HG02981 (cell line): ENCODE measurements at regions not wholly inside any gene's neighbourhood (a gene's known extent, or its start where the extent isn't known, plus 50 kb on each side); places are given as distances from the start of the nearest gene placed in this dataset.

ENCODE experiments used
- ATAC-seq: cut with Tn5 transposase; IDR thresholded peaks from one replicate; pipeline ENCODE4 v1.9.1; 2021; ENCODE audit warnings: mild to moderate bottlenecking, moderate library complexity; ENCODE audit not compliant: unreplicated experiment

DNA sequence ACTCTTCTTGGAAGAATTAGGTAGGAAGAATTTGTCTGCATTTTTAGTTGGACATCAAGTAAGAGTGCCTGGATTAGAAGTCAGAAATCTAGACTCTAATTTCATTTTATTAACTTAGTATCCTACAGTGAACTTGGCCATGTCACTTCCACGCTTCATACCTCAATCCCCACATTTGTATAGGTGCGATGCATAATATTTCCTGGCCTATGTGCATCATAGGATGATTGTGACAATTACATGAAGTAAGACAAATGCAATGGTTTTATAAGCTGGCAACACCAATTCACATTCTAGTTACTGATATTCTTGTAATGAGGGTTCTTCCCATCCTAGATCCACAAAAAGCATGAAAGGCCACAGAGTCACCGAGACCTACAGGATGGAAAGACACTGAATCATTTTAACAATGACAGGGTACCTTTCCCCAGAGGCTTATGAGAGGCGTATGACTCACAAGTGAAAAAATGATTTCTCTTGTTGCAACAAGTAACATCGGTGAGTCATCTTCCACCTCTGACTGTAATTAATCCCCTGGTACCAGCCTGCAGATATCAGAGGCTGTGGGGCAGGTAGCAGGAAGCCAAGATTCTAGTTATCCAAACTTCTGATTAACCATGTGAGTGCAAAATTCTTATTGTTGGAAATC lies 56.0 kb upstream of the OR5AK2 start:
- ATAC-seq = no peak

DNA sequence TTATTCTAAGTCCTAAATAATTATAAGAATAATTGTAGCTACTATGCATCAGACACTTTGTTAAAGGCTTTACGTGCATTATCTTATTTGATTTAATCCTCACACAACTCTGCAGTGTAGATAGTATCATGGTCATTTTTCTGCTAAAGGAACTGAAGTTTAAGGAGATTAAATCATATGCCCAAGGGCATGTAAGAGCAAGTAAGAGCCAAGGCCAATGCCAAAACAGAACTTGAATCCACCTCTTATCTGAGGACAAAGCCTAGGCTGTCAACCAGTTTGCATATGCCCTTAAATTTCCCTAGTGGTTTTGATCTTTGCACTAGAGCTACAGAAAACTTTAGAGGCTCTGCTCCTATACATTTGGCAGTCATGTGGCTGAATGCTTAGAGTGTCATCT lies 65.6 kb upstream of the OR5AK2 start:
- no peak for ATAC-seq

DNA sequence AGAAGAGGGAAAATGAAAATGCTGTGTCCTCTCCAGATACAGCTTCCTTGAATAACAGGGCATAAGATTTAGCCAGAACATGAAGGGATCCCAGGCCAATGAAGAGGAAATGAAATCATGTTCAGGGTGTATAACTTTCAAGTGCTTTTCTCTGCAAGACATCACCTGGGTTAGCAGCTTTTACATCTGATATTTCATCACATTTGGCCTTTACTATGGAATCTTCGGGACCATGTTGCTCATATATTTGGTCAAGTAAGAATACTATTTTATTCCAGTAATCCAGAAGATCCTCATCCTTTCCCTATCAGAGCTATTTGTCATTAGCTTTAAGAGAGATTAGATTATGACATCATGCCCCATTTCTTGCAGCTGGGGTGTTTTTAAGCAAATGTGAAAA lies 66.3 kb upstream of the OR5AK2 start:
- ATAC-seq = no peak

DNA sequence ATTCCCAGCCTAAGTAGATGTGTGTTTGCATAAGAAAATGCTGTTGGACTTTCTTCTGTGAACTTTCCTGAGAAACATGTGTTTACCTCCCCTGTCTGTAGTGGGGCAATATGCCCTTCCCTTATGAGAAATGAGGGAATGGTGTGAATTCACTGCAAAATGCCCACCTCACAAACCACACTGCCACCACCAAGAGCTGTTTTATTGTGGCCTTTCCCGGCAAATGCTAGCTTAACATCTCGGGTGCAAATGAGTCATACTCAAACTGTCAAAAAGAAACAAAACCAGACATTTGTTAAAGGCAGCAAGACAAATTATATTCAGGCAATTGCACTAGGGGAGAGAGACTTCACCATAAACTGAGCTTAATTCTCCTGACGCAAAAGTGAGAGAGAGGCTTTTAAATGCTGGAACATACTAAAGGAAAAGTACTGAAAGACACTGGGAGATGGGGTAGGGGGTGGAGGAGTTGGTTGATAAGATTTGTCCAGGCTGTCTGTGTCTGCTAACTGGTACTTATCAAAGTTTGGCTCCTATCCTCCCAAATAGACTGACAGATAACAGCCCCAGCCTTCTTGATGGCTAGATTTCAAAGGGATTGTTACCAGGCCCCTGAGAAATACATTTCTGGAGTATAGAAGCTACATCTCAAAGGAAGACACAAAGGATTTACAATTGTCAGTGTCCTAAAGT lies 70.9 kb upstream of the OR5AK2 start:
- no peak for ATAC-seq

DNA sequence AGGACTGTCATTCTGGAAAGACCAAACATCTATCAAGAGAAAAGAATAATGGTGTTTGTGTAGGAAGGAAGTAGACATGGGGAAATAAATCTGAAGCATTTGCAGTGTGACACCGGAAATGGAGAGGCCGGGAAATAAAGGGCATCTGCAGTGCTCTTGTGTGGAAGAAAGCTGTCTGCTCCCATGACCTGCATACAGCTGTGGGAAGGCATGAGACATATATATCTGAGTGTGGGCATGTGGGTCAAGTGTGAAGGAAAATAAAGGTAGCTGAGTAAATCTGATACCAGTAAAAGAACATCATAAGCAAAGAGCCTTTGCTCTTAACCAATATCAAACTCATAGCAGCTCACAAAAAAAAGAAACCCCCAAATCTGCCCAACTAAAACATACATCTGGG lies 72.1 kb upstream of the OR5AK2 start:
- ATAC-seq = no peak

DNA sequence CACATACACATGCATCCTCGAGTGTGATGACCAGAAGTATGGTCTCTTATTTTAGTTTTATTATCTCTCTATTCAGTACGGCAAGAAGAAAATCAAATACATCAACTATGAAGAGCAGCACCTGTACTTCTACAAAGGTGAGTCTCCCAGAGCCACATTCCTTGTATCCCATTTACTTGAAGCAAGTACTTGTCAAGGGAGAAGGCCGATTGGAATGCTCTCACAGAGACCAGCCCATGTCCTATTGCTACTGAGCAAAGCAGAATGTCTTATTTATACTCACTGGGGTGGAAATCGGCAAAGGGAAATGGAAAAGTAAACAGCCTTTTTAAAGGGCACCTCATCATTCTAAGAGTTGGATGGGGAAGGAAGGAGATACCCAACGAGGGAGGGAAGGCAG lies 72.6 kb upstream of the OR5AK2 start:
- no peak for ATAC-seq

DNA sequence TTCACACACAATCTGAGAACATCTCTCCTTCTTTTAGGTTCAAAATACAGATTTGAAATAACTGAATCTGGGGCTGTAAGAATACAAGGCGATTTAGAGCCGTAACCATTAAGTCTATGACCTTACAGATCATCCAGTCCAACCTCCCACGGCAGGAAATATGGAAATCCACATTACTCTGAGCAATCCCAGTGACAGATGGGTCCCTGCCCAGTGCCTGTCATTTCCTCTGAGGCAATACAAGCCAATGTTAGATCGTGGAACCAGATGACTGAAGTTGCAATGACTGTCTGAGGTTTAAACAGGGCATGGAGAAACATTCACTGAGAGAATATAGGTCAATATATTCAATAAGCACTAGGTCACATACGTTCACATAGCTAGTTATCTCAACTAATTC lies 77.4 kb upstream of the OR5AK2 start:
- no peak for ATAC-seq

DNA sequence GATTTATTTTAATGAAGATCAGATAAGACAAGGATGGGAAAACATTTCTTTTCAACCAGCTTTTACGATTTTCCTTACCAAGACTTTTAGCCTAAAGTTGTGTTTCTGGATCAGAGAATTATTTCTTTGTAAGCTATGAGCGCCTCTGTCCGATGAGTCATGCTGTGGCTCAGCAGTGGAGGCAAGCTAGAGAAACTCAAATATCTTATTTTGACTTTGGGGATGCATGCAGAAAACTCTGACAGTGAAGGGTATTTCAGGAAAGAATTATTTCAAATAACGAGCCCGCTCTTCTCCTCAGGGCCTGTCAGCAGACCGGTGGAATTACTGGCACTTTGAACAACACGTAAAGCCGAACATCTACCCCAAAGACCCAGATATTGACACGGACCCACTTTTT lies 77.9 kb upstream of the OR5AK2 start:
- no peak for ATAC-seq

DNA sequence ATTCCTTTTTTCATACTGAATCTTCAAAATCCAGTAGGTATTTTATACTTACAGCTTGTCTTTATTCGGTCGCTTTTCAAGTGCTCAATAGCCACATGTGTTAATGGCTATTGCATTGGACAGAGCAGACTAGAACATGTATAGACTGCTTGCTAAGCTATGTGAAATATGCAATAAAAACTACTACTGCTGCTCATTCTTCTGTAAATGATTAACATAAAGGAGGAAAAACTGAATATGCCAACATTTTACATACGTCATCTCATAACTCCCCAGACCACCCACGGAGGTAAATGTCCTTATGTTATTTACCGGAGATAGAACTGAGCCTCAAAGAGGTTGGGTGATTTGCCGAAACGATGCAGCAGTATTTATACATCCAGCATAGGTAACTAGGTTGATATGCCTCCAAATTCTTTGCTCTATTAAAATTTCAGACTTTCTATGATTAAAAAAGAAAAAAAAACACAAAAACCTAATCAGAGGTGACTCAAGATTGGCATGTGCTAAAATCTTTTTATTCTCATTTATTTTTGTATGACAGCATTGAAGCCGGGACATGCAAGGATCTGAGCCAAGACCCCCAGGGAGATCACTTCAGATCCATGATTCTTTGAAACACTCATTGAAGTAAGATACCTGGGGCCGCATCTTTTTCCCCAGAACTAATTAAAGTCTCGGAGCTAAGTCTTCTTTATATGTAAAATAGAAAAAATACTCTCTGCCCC lies 78.5 kb upstream of the OR5AK2 start:
- ATAC-seq = no peak

DNA sequence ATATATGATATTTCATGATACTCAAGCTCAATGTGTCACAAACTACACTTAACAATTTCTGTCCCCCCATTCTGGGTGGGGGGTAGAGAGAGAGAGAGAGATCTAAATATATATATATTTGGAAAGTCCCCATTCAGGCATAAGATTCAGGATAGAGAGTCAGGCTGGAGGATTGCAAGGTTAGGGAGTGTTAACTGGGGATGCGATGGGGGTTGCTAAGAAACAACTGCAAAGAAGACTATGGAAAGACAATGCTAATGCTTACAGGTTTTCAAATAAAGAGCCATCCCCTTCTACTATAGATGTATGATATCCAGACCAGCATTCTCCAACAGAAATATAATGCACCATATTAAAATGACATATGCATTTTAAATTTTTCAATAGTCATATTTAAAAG lies 79.2 kb upstream of the OR5AK2 start:
- ATAC-seq = no peak

DNA sequence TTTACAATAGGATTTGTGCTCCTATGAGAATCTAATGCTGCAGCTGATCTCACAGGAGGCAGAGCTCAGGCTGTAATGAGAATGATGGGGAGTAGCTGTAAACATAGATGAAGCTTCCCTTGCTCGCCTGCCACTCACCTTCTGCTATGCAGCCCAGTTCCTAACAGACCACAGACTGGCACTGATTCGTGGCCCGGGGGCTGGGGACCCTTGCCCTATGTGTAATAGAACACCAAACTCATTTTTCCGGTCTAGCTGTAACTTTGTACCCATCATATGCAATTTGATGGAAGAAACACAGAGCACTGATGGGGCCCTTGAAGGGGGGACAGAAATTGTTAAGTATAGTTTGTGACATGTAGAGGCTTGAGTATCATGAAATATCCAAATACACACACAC lies 79.6 kb upstream of the OR5AK2 start:
- no peak for ATAC-seq

DNA sequence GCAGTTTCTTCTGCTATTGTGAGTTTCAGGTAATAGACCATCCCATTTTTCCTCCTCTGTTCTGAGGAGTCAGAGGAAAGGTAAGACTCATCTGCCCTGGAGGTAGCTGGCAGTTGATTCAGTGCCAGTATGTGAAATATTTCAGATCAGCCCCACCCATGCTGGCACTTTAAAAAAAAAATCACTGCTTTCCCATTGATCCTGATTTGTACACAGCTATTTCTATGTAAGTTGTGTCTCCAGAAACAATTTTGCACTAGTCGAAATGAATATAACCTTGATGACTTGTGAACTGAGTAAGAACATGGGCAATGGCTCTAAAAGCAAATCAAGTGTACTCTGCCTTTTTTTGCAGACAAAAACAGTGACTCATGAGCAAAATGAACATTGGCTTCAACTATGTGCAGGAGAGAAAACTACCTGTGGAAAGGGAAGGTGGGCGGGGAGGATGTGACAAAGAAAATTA lies 82.0 kb upstream of the OR5AK2 start:
- ATAC-seq = no peak

DNA sequence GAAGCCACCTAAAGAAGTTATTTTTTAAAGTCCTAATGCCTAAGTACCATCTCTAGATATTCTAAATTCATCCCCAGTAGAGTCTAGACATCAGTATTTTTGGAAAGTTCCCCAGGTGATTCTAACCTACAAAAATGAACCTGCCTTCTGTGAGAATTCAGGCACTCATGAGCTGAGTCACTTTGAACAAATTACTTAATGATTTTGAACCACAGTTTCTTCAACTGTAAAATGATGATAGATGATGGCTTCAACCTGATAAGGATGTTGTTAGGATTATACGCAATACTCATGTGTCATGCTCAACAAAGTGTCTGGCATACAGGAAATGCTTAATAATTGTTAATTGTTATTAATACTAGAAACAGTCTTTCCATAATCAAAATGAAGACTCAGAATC lies 82.8 kb upstream of the OR5AK2 start:
- ATAC-seq = no peak

DNA sequence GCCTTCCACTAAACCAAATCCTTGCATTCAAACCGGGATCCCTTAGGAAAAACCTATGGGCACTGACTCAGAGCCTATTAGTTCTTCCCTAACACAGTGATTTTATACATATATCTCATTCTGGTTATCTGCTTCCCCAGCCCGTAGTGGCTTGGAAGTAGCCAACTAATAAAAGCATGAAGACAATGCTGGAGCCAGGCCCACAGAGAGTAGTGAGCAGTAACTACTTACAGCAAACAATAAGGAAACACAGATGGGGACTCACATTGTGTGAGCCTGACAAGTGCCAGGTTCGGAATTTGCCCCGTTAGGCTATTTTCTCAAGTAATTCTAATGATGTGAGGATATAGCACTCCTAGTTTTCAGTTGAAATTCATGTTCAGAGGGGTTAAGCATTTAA lies 83.3 kb upstream of the OR5AK2 start:
- ATAC-seq = no peak

DNA sequence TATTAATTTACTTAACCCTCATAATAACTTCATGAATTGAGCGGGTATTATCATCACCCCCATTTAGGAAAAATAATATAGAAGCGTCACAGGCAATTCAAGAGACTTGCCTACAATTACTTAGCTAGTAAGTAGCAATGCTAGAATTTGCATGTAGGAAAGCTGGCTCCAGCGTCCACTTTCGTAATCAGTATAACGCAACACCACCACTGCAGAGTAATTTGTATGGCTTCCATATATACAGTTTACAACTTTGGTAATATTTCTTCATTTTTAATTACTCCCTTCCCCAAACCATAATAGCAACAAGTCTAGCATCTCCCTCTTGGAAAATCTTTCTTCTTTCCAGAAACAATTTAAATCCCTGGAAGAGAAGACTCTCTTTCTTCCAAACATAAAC lies 89.9 kb upstream of the OR5AK2 start:
- no peak for ATAC-seq

DNA sequence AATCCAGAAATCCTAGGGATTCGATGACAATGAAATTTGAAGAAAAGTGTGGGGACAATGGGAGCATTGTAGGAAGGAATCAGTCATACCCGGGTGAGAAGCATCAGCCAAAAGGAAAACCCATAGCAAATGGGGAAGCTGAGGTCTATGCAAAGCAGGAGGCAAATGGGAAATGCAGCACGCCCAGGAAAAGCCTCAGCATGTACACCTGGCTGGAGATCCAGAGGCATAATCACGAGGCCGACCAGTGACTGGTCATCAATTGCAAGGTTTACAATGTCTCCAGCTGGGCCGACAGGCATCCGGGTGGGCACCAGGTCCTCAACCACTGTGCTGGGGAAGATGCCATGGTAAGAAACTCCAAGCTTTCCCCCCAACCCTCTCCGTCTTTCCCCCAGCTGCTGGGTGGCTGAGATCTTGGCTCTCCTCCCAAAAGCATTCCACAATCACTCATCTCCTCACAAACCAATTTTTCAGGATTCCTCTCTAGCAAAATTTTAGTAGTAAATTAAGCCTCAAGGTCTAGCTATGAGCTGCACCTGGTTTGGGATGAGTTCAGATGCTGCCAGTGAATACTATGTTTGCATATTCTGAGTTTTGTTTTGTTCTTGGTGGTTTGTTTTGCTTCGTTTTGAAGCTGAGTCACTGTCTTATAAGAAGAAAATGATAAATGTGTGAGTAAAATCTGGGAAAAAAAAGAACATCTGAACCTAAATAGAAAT lies 98.0 kb upstream of the OR5AK2 start:
- no peak for ATAC-seq

DNA sequence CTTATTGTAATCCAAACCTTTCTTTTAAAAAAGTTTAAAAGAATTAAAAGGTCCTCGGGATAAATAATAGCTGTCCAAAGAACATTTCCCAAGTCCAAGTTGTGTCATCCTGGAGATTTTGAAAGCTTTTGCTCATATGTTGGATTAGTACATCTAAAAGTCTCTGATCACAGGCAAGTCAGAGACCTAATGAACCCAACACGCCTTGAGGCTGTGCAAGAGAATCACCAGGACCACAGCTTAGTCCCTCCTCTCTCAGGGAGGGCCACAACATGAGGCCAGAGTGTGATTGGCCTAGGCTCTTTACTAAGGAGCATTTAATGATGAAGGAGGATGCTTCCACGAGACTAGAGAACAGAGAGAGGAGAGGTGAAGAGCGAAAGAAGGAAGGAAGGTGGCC lies 98.7 kb upstream of the OR5AK2 start:
- no peak for ATAC-seq

DNA sequence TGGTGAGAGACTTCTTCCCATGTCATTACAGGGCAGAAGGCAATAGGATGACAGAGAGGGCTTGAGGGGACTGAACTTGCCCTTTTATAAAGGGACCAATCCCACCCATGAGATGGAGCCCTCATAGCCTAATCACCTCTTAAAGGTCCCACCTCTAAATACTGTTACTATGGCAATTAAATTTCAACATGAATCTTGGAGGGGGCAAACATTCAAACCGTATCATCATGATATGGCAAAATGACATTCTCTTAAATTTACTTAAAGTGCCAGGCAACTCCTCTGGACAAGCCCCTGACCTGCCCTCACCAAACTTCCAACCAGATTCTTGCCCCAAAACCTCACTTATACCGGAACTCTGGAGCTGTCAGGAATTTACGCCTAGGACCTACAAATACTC lies 100.8 kb upstream of the OR5AK2 start:
- no peak for ATAC-seq

DNA sequence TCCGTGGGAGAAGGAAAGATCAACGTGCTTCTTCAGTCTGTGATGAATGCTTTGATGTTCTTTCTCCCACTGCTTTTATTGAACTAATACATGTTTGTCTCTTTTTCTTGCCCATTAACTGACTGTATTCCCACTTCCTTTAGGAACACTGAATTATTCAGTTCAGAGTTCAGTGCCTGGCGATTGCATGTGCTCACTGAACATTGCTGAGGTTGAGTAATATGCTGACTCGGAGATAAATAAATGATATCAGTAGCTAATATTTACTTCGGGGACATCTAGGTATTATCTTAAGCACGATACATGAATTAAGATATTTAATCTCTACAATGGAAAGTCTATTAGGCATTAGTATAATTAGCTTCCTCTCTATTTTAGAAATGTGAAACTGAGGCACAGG lies 102.3 kb upstream of the OR5AK2 start:
- ATAC-seq = no peak

DNA sequence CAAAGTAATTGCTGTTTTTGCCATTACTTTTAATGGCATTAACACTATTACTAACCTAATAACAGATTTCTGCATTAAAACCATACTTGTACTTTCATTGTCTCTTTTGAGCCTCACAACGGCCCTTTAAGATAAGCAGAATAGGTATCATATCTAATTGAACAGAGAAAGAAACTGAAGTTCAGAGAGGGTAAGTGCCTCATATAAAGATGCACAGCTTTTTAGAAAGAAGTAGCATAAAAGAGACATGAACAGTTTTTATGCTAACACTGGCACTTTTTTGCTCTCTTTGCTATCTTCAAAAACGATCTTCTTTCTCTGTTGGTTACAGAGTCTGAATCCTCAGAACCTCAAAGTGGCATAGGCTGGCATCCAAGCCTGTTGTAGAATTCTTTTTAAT lies 102.9 kb upstream of the OR5AK2 start:
- no peak for ATAC-seq

DNA sequence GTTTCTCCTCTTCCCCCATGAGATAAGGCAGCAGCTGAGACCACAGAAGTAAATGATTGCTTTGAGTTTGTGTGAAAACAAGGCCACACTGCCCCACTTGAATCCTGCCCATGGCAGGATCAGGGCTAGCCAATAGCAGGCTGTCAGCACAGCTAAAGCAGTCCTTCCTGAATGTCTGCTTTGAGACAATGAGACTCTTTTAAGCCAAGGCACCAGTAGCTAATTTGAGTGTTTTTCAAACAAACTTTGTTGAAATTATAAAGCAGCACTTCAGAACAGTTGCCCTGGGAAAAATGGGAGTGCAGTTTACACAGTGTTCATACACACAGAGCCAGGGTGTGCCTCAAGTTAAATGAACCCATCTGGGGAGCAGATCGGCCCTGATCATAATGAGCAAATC lies 103.5 kb upstream of the OR5AK2 start:
- no peak for ATAC-seq
